CD4-positive, alpha-beta T cell treated with Interferon alpha-2 for 1 hour (primary cell): ENCODE measurements at regions not wholly inside any gene's neighbourhood (a gene's known extent, or its start where the extent isn't known, plus 50 kb on each side); places are given as distances from the start of the nearest gene placed in this dataset.

ENCODE experiments used
- DNase-seq, 2 donors: peaks; one replicate each; pipeline ENCODE4 v3.0.0-alpha.2; 2020 to 2022

DNA sequence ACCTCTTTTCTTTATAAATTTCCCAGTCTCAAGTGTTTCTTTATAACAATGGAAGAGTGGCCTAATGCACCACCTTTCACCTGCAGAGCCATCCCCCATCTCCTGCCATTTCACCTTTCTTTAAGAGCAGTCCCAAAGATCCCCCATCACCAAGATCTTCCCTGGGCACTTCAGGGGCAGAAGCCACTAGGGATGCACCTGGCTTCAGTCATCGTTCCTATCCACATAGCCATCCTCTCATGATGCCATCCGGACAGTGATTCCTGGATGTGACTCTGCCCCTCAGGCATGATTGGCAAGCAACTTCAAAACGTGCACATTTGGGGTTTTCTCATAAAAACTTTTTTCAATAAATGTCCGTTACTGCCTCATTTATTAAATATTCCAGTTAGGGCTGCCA, 225.9 kb downstream of the TBXT start:
- DNase-seq, result no peak

DNA sequence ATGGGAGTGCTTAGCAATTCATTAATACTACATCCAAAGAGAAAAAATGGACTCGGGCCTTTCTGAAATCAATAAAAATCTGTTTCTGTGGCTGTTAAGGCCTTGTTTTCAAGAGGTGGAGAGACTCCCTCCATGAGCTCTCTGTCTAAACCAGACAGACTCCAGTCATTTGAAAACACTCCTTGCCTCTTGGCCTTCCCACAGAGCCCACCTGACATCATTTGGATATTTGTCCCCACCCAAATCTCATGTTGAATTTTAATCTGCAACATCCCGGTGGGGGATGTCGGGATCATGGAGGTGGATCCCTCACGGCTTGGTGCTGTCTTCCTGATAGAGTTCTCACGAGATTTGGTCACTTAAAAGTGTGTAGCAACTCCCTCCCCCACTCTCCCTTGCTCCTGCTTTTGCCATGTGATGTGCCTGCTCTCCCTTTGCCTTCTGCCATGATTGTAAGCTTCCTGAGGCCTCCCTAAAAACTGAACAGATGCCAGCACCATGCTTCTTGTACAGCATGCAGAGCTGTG, 226.3 kb downstream of the TBXT start:
- DNase-seq, result no peak

DNA sequence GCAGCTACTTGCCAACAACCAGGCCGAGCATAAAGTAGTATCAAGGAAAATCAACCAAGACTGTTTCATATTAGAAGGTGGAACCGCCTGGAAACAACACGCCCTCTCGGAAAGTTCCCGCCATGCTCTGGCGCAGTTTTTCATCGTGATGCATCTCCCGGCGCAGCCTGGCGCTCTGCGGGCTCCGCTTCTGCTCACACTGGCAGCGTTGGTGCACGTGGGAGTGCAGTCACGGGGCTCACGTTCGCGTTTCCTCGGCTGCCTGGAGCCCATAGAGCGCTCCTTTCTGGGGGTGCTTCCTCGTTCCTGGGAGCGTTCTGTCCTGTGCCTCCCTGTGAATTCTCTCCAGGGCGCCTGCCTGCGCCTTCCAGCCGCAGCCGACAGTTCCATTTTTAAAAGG, 227.3 kb downstream of the TBXT start:
- no peak for DNase-seq

DNA sequence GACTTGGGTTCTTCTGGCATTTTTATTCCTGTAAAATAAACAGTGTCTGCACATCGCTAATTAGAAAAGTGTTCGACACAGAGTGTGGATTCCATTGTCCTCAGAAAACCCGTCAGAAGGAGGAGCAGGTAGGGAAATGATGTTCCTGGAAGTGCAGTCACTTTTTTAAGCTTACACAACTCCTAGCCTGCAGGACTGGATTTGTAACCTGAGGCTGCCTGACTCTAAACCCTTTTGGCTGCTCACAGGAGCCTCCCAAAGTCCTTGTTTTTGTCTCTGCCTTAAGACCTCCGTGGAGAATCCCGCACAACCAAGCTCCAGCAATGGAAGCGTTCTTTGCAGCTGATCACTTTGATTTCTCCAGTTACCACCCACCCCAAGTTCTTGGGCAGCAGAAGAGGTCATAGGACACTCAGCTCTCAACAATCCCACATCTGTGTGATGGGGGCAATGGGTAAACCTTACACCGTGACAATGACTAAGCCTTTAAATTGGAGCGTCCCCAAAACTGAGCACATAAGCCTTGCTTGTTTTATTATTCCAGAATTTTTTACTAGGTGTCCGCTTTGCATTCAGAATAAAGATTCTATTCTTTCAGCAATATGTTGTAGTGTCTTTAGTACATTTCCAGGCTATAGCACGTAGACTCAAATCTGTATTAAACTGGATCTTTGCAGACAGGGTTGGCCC, 227.9 kb downstream of the TBXT start:
- no peak for DNase-seq

DNA sequence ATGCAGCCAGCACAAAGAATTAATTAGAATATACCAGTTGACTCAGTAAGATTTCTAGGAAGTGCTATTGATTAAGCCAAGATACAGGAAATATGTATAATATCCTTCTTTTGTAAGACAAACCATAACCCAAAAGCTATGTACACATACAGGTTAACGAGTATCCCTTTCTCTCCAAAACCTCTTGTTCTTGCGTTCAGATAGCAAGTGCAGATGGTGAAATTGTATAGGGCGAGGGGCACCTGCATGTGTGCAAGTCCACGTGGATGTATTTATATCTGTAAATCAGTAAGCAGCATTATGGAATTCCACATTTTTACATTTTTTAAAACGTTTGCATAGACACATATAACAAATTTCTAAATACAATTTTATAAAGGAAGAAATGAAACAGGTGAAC, 228.6 kb downstream of the TBXT start:
- DNase-seq, result no peak

DNA sequence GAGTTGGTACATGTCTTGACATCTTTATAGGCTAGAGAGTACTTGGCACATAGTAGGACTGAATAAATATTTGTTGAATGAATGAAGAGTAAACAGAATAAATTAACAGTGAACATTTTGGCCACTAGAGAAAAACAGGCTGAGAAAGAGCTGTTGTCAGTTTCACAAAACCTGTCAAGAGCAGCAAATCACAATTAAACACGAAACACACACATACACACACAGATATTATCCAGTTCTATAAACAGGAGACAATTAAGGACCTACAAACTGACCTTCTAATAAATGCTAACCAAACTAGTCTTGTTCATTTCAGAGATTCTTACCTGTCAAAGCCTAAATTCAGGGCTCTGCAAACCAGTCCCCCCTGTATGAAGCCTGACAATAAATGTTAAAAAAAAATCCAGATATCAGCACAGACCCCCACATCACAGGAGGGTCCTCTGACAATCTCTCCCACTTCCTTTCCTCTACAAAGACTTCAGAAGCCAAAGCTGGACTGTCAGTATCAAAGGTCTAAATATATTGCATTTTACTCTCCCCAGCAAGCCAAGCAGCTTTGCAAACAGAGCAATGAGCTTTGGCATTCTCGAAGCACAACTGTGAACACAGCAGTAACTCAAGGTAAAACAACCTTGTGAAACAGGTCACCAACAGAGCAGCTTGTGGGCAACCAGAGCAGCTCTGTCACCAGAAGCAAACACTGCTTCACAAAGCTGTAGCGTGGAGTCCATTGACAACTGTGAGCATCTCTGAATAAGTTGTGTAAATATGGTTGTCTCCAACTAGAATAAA, 229.9 kb downstream of the TBXT start:
- no peak for DNase-seq

DNA sequence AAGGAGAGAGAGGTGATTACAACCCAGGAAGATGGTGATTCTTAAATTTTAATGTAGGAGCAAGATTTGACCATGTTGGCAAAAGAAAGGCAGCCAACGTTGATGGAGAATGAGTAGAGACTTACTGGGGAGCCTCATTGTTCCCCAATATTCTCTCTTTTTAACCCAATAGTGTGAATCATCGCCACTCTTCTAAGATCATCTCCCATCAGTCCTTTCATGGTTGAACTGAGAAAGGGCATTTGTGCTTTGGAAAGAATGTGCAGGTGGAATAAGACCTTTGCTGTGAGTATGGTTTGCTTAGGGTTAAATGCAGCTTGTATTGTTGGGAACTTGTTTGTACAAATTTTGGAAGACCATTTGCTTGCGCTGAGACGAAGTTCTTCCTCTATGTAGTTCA, 231.0 kb downstream of the TBXT start:
- no peak for DNase-seq

DNA sequence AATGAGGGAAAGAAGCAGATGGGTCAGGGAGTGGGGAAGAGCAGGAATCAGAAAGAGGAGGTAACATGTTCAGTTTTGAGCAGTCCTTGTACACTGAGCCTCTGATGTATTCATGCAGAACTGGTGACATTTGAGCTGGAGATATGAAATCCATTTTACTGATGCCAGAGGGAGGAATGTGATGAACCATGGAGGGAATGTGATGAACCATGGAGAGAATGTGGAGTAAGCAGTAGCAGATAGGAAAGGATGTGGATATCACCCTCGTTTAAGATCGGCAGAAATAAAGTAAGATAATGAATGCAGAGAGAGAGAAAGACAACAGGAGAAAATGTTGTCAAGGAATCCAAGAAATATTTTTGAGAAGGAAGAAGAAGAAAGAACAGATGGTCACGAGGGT, 231.6 kb downstream of the TBXT start:
- no peak for DNase-seq

DNA sequence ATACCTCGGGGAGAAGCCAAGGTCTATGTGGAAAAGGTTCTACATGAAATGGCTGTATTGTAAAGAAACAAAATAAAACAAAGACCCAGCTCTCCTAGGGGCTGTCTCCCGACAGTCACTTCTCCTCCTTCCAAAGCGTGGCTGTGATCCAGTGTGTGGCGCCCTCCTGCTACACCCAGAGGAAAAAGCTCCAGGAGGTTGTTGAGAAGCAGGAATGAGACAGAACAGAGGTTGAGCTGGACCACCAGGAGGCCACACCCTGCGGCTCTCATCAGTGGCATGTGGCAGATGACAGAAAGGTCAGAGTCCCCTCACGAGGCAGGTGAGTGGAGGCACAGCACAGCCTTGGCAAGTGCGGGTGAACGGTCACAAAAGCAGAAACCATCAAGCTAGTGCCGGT, 236.0 kb downstream of the TBXT start:
- DNase-seq, result no peak

DNA sequence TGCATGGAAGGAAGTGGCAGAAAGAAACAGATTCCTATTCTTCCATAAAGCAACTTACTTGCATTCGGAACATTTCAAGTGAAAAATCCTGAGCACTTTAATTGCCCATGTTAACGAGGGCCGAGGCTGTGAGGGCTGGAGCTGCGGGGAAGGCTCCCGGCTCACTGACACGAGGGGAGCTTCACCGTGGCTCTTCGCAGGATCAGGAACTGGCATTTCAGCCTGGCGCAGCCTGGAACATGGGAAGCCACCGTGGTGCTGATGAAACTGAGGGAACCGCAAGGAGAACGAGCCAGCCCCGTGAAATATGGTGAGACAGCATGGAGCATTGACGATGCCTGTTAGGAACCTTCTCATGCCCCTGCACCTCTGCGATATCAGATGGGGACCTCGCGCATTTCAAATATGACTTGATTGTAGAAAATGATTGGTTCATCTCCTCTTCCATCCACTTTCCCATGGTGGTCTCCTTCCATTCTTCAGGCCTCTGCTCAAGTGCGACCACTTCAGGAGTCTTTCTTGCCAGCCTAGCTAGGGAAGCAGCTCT, 236.9 kb downstream of the TBXT start:
- DNase-seq, result no peak

DNA sequence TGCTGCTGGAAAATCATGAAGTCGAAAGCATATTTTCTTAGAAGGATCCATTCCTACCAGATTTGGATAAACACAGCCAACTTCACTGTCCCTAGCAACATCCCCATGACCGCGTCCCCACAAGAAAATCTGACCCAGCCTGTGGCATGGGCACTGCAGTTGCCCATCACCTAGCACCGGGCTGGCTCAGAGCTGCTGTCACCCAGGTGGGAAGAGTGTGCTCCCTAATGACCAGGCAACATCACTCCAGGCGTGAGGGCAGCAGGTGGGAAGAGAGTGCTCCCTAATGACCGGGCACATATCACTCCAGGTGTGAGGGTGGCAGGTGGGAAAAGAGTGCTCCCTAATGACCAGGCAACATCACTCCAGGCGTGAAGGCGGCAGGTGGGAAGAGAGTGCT, 238.0 kb downstream of the TBXT start:
- DNase-seq, result no peak

DNA sequence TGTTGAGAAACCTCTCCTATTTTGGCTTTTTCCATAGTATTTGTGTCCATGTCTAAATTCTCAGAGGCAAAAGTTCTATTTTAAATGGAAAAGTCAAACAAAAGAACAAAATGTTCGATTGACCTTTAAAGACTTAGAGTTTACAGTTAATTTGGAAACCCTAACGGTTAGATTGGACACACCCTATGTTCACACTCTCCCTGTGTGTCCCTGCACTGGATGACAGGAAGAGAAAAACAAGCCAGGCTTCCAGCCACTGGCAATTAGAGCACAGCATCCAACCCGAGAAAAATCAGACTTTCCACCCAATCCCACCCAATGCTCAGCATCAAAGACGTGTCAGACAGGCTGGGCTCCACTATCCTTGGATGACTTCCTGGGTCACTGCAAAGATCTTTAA, 241.3 kb downstream of the TBXT start:
- DNase-seq, result no peak

DNA sequence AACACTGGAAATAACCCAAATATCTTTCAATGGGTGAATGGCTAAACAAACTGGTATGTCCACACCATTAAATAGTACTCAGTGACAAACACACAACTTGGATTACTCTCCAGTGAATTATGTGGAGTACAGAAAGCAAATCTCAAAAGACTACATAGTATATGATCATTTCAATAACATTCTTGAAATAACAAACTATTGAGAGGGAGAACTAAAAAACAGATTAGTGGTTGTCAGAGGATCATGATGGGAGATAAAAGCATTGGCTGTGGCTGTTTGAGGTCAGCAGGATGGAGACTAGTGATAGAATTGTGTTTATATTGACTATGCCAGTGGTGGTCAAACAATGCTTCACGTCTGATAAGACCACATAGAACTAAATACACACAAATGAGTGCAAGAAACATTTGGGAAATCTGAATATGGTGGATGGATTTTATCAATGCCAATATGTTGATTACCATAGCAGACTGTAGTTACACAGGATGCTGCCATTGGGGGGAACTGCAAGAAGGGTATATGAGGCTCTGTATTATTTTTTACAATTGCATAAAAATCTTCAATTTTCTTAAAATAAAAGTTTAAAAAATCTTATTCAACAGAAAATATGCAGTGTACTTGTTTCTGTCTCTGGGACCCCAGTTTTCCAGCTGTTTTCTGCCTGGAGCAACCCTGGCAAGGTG, 242.0 kb downstream of the TBXT start:
- no peak for DNase-seq

DNA sequence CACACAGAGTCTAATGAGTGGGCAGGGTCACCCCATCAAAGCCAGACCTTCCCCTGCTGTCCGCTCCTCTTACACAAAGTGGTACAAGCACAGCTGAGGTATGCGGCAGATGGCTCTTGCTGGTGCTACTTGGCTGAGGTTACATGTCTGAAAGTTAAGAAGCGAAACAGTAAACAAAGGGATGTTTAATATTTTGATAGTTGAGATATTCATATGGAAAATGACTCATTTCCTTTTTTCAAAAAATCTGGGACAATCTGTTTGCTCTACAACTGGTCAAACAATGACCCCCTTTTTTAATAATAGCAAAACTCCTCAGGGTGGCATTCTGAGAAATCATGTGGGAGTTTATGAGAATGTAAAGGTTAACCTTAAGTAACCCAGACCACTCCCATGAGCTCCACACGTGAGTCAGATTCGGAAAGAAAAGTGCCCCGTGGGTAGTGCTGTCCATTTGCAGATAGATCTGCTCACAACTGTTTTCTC, 245.3 kb downstream of the TBXT start:
- DNase-seq, result no peak

DNA sequence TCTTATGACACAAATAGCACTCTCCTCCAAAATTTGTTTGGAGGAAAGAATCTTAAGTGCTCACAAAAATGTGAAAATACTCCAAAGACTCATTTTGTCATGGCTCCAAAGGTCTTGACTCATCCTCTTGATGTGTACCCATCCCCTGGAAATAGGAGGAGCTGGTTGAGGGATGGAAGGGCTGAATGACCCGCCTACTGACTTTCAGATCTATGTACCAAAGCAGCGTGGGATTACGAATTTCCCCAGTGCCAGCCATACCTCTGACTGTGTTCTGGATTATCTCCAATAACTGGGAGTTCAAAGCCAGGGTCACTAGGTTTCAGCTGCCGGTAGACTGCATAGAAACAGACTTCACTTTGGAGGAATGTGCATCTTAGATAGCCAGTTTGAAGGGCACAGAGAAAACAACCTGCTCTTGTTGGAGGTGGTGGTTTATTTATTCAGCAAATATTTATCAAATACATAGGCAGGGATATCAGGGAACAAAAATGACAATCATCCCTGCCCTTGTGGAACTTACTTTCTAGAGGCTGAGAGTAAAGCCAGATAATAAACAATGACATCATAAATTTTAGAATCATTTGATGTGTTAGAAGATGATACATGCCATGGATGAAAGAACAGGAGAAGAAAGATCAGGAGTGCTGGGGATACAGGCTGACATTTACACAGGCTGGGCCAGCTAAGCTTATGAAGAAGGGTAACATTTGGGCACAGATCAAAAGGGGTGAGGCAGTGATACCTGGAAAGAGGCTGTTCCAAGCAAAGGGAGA, 246.6 kb downstream of the TBXT start:
- DNase-seq, result no peak

DNA sequence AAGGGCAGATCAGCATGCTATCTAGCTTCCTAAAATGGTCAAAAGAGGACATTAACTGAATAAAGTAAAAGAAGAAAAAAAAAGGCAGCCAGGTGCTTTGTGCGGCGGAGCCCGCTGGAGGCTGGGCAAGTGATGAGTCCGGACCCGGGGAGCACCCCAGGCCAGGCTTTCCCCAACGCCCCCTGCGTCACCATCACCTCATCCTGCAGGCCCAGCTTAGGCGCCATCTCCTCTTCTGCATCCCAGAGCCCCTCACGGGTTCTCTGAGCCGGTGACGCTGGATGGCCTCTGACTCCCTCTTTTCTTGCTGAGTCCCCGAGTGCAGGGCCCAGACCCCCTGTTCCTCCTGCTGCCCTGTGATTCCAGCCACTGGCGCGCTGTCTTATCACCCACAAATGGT, 250.1 kb downstream of the TBXT start:
- no peak for DNase-seq

DNA sequence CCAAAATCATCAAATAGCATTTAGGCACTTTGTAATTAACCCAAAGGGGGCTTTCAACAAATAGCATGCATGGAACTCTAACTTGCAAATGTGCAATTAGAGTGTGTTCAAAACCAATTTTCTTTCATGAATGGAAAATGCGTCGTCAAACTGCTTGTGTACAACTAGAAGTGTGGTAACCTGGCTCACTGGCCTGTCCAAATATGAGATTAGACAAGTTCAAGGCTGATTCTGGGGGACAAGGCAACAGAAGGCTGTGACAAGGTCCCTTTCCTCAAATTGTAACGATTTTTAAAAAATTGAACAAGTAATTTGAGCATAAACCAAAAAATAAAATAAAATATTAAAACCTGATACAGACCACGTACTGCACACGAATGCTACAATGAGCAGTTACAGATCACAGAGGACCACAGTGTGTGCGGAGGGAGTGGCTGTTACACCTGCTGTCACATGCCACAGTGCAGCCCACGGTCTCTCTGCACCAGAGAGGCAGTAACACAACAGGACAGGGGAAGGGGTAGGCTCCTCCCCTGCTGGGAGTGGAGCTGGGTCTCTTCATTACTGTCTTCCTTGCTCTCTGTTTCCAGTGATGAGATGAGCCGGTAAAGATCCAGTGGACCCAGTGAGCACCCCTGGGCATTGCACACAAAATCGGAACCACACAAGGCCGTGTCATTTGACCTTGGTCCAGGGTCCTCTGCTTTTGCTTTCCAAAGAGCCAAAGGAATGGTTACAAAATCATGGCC, 252.2 kb upstream of the PDE10A start:
- no peak for DNase-seq

DNA sequence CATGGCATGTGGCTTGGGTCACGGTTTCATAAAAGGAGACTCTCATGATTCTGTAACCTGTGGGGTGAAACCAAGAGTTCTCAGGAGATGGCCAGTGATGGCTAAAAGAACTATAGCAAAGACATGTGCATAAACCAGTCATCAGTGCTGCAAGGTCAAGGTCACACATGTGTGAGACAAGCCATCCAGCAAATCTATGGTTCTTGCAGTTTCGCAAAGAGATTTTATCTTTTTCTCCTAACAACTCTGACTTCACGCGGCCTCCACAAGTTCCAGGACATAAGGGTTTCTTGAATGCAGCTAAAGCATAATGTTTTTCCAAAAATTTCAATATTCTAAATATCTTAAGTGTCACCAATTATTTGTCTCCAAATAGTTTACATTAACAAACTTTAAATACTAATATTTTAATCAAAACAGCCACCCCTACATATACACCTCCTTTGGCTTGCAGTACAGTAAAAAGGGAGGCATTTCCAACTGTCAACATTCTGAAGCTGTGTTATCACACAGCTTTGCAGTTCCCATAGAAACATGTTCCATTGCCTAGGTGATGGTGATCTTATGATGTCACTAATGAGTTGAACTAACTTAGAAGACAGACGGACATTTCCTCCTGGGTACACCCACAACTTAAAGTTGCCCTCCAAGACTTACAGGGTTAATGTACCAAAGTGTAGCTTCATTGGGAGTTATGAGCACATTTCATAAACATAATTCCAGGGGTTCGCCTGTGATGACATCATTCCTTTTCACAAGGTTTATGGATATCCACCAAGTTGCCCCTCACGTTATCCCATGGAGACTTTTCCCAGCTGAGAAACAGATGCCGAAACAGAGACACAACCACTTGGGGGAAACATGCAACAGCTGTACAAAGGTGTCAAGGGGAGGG, 250.9 kb upstream of the PDE10A start:
- DNase-seq, result no peak

DNA sequence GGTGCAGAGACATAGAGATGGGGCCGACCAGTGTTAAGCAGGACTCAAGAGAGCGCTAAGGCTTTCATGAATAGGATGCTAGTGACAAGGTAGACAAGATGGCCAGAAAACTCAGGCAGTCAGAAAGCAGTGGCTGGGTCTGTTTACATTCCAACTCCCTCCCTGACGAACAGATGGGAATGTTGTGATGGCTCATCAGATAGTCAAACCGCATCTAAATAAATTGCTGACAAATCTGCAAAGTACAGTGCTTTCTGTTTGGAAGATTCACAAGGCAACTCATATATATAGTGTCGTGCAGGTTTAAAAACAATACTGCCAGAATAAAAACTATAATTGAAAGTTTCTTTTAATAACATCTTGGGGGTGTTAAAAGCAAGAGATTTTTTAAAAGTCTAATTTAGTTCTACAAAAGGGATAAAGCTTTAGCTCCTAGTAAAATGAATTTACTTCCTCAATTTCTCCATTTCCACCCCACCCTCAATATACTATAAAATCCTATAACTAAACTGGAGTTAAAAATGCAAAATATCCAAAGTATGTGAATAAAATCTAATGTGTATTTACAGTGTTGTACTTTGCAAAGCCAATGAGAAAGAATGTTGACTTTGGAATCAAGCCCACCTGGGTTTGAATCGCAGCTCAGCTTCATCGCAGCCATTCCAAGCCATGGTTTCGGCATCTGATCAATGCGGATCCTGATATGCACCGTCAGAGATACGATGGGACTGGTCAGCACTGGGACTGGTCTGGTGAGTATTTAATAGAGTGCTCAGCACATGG, 247.3 kb upstream of the PDE10A start:
- no peak for DNase-seq

DNA sequence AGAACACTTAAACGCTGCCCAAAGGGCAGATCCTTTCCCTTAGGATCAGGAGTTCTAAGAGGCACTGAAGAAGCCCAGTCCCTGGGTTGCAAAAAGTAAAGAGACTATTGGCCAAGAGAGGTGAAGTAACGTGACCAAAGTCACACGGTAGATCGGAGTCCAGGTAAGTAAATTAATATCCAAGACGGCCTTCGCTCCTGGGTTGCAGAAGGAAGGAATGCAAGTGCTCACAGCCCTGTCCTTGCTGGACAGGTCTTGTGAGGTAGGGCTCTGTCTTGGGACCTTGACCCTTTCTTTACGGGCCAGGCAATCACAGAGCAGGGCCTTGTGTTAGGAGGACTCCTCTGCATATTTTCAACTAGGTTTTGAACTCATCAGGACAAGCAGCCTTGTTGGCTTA, 243.7 kb upstream of the PDE10A start:
- DNase-seq, result no peak
